ENCODE measurements at regions not wholly inside any gene's neighbourhood (a gene's known extent, or its start where the extent isn't known, plus 50 kb on each side); places are given as distances from the start of the nearest gene placed in this dataset.

- TF ChIP-seq CTCF (IDR thresholded peaks at IDR 0.05) (no peak), POLR2AphosphoS5 (IDR thresholded peaks at IDR 0.05) (no peak), POLR2A (IDR thresholded peaks at IDR 0.05) (no peak)
- no peaks in the 10 kb centered on the region for H3K4me1 ChIP-seq
- H3K27me3 ChIP-seq: no peaks in the 10 kb centered on the region
- no peak overlapping the region for H3K4me3 ChIP-seq
- no peaks in the 10 kb centered on the region for H3K36me3 ChIP-seq
- no peaks in the 10 kb centered on the region for H3K9me3 ChIP-seq
- no peak for DNase-seq (ENCODE audit: low spot score in 2 of 2)
- intact Hi-C loops (cut with DNase I; ENCODE audit: low total_unique reads): no loop called here
- no peak overlapping the region for H3K27ac ChIP-seq
These were observed 58.7 kb downstream of the RMI2 start for GRCh38 chr16:11403920-11404319.

- no peak for TF ChIP-seq POLR2AphosphoS5 (IDR thresholded peaks at IDR 0.05)
- no peak for TF ChIP-seq CTCF (IDR thresholded peaks at IDR 0.05)
- TF ChIP-seq POLR2A (IDR thresholded peaks at IDR 0.05): no peak
- no peak for DNase-seq (ENCODE audit: low spot score in 2 of 2)
- intact Hi-C loops (cut with DNase I; ENCODE audit: low total_unique reads): no loop called here
These were observed 59.3 kb downstream of the RMI2 start for GRCh38 chr16:11404603-11405002.

GRCh38 chr16:11405331-11406176 lies 60.3 kb downstream of the RMI2 start:
- no peak overlapping the region for H3K4me3 ChIP-seq
- DNase-seq (ENCODE audit: low spot score in 2 of 2): no peak
- H3K27ac ChIP-seq: no peak overlapping the region
- no peaks in the 10 kb centered on the region for H3K36me3 ChIP-seq
- TF ChIP-seq CTCF (IDR thresholded peaks at IDR 0.05) (peak in 2 of 3 donors; percentile 27 to 31), POLR2A (IDR thresholded peaks at IDR 0.05) (no peak)
- no peaks in the 10 kb centered on the region for H3K4me1 ChIP-seq
- no peaks in the 10 kb centered on the region for H3K9me3 ChIP-seq
- H3K27me3 ChIP-seq: no peaks in the 10 kb centered on the region
- intact Hi-C loops (cut with DNase I; ENCODE audit: low total_unique reads): no loop called here

More at GRCh38 chr16:11404603-11405002, 59.3 kb downstream of the RMI2 start:
- Histone ChIP-seq H3K4me1 (no peaks in the 10 kb centered on the region), H3K27me3 (no peaks in the 10 kb centered on the region), H3K27ac (no peak overlapping the region), H3K36me3 (no peaks in the 10 kb centered on the region), H3K4me3 (no peak overlapping the region), H3K9me3 (no peaks in the 10 kb centered on the region)

GRCh38 chr16:11406177-11406560 lies 60.9 kb downstream of the RMI2 start:
- no peak for TF ChIP-seq POLR2AphosphoS5 (IDR thresholded peaks at IDR 0.05)
- TF ChIP-seq POLR2A (IDR thresholded peaks at IDR 0.05): no peak
- intact Hi-C loops (cut with DNase I; ENCODE audit: low total_unique reads): no loop called here
- DNase-seq (ENCODE audit: low spot score in 2 of 2): no peak

GRCh38 chr16:11407047-11407982 lies 62.1 kb downstream of the RMI2 start:
- no peak overlapping the region for H3K4me3 ChIP-seq
- no peaks in the 10 kb centered on the region for H3K9me3 ChIP-seq
- peak; percentile 49 to 61 for DNase-seq (ENCODE audit: low spot score in 2 of 2)
- no peaks in the 10 kb centered on the region for H3K27me3 ChIP-seq
- no peaks in the 10 kb centered on the region for H3K36me3 ChIP-seq
- no peak for TF ChIP-seq POLR2AphosphoS5 (IDR thresholded peaks at IDR 0.05)
- TF ChIP-seq POLR2A (IDR thresholded peaks at IDR 0.05): no peak
- peak; percentile 58 to 78 (median 74) for TF ChIP-seq CTCF (IDR thresholded peaks at IDR 0.05)
- H3K27ac ChIP-seq: no peak overlapping the region
- H3K4me1 ChIP-seq: no peaks in the 10 kb centered on the region
- intact Hi-C loops (cut with DNase I; ENCODE audit: low total_unique reads): no loop called here

More at GRCh38 chr16:11406177-11406560, 60.9 kb downstream of the RMI2 start:
- Histone ChIP-seq H3K27me3 (no peaks in the 10 kb centered on the region), H3K27ac (no peak overlapping the region), H3K4me3 (no peak overlapping the region), H3K4me1 (no peaks in the 10 kb centered on the region), H3K9me3 (no peaks in the 10 kb centered on the region), H3K36me3 (no peaks in the 10 kb centered on the region)

All from breast epithelium (tissue), 4 donors.